Chondrocyte (in vitro differentiated cells): ENCODE measurements at regions not wholly inside any gene's neighbourhood (a gene's known extent, or its start where the extent isn't known, plus 50 kb on each side); places are given as distances from the start of the nearest gene placed in this dataset.

ENCODE experiments used
- DNase-seq: peaks from one replicate; pipeline ENCODE4 v3.0.0; 2021; ENCODE audit warnings: mixed read lengths, low spot score
- H3K27ac Mint-ChIP-seq: one replicate; pipeline ENCODE4 v1.8.0; 2021; ENCODE audit warnings: mild to moderate bottlenecking, moderate library complexity, mixed read lengths; ENCODE audit not compliant: unreplicated experiment
- H3K27me3 Mint-ChIP-seq: 2 replicates; pipeline ENCODE4 v1.8.0; 2021; ENCODE audit warnings: low read depth, mixed read lengths
- H3K36me3 Mint-ChIP-seq: 2 replicates; pipeline ENCODE4 v1.8.0; 2021; ENCODE audit warnings: low read depth, mixed read lengths
- H3K4me1 Mint-ChIP-seq: 2 replicates; pipeline ENCODE4 v1.8.0; 2021; ENCODE audit warnings: low read depth, mild to moderate bottlenecking, mixed read lengths
- H3K4me3 Mint-ChIP-seq: one replicate; pipeline ENCODE4 v1.8.0; 2021; ENCODE audit warnings: mild to moderate bottlenecking, moderate library complexity, mixed read lengths; ENCODE audit not compliant: unreplicated experiment
- H3K9me3 Mint-ChIP-seq: 2 replicates; pipeline ENCODE4 v1.8.0; 2021; ENCODE audit warnings: low read depth, mixed read lengths
- TF ChIP-seq, protein P1 (sequence below): fragments of 200-600 bp; sonication (generic); IDR thresholded peaks from 2 replicates; pipeline ENCODE4 v1.5.0; 2021; ENCODE audit warnings: antibody characterized with exemption, mild to moderate bottlenecking, moderate library complexity

DNA sequence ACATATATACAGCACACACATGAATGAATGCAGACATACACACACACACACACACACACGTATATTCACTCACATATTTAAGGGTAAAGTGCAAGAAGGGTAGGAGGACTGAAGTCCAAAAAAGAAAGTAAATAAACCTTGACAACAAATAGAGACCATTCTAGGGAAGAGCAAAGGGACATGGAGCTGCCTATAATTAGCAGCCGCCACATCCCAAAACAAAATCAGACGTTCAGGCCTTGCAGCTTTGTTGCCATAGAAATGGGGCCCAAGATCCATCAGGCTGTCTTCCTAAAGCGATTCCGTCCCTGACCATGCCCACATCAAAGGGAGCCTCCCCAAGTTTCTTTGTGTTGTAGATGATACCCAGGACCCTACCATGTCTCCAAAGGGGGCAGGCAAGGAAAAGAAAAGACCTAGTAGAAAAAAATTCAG, 703.5 kb upstream of the TBX3 start:
- no peak for DNase-seq
- Mint-ChIP-seq H3K4me1 (peaks cover 5% of the 10 kb centered on the region), H3K4me3 (no peak overlapping the region), H3K27me3 (peaks cover 8% of the 10 kb centered on the region), H3K36me3 (no peaks in the 10 kb centered on the region), H3K9me3 (no peaks in the 10 kb centered on the region), H3K27ac (no peak overlapping the region)
- TF ChIP-seq, protein P1, sequence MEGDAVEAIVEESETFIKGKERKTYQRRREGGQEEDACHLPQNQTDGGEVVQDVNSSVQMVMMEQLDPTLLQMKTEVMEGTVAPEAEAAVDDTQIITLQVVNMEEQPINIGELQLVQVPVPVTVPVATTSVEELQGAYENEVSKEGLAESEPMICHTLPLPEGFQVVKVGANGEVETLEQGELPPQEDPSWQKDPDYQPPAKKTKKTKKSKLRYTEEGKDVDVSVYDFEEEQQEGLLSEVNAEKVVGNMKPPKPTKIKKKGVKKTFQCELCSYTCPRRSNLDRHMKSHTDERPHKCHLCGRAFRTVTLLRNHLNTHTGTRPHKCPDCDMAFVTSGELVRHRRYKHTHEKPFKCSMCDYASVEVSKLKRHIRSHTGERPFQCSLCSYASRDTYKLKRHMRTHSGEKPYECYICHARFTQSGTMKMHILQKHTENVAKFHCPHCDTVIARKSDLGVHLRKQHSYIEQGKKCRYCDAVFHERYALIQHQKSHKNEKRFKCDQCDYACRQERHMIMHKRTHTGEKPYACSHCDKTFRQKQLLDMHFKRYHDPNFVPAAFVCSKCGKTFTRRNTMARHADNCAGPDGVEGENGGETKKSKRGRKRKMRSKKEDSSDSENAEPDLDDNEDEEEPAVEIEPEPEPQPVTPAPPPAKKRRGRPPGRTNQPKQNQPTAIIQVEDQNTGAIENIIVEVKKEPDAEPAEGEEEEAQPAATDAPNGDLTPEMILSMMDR: no peak

- Mint-ChIP-seq H3K4me3 (no peak overlapping the region), H3K36me3 (no peaks in the 10 kb centered on the region), H3K9me3 (no peaks in the 10 kb centered on the region), H3K4me1 (peaks cover 6% of the 10 kb centered on the region), H3K27ac (no peak overlapping the region), H3K27me3 (peaks cover 8% of the 10 kb centered on the region)
- DNase-seq: no peak
- TF ChIP-seq, protein P1: no peak
Measured at GRCh38 chr12:115386946-115387345, 703.0 kb upstream of the TBX3 start.

DNA sequence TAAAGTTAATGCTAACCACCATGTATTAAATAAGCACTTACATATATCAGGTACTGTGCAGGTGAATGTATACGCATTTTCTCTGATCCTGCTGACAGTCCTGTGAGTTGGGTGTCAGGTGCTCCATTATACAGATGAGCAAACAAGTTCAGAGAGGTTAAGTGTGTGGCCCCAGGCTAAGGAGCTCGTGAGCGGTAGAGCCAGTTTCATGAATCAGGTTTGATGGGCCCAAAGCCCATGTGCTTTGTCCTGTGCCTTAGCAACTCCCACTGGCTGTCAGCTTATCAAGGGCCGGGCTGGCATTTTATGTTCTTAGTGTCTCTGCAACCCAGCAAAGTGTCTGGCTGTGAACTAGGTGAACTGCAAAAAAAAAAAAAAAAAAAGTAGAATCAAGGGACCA, 701.2 kb upstream of the TBX3 start:
- DNase-seq: no peak
- Mint-ChIP-seq H3K27ac (no peak overlapping the region), H3K9me3 (no peaks in the 10 kb centered on the region), H3K36me3 (no peaks in the 10 kb centered on the region), H3K4me3 (no peak overlapping the region), H3K27me3 (peaks cover 19% of the 10 kb centered on the region), H3K4me1 (peaks cover 6% of the 10 kb centered on the region)
- TF ChIP-seq, protein P1: no peak

DNA sequence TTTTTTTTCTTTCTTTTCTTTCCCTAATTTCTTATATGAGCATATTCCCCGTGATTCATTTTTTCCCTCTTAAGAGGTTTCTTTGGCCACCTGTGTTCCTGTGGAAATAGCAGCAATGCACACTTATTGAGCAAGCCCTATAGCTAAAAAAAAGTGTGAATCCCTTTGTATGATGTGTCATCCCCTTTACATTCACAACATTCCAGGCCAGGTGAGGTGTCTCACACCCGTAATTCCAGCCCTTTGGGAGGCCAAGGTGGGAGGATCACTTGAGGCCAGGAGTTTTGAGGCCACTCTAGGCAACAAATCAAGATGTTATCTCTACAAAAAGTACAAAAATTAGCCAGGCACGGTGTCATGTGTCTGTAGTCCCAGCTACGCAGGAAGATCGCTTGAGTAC, 700.4 kb upstream of the TBX3 start:
- Mint-ChIP-seq H3K27ac (no peak overlapping the region), H3K36me3 (no peaks in the 10 kb centered on the region), H3K27me3 (peaks cover 26% of the 10 kb centered on the region), H3K9me3 (no peaks in the 10 kb centered on the region), H3K4me3 (no peak overlapping the region), H3K4me1 (peaks cover 6% of the 10 kb centered on the region)
- no peak for DNase-seq
- TF ChIP-seq, protein P1: no peak

DNA sequence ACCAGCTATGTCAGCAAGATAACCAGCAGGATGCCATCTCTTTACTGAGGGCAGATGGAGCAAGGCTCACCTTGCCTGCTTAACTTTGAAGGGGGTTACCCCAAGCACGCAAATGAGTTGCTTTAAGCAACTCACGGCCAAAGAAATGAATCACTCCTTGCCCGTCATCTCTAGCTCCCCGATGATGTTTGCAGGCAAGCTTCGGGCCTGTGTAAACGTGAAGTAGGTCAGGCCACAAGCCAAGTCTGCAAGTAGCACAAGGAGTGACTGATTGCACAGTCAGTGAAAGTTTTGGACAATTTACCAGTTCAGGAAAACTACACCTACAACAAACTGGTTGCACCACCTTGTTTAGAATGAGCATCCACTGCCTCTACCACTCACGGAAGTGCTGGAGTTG, 699.7 kb upstream of the TBX3 start:
- Mint-ChIP-seq H3K9me3 (no peaks in the 10 kb centered on the region), H3K4me3 (no peak overlapping the region), H3K27ac (no peak overlapping the region), H3K27me3 (peaks cover 27% of the 10 kb centered on the region), H3K36me3 (no peaks in the 10 kb centered on the region), H3K4me1 (peaks cover 6% of the 10 kb centered on the region)
- TF ChIP-seq, protein P1: no peak
- no peak for DNase-seq
